Lung (tissue), 11 donors: ENCODE measurements at regions not wholly inside any gene's neighbourhood (a gene's known extent, or its start where the extent isn't known, plus 50 kb on each side); places are given as distances from the start of the nearest gene placed in this dataset.

Experiments used
- ATAC-seq: fragments of 200-7000 bp; cut with Tn5 transposase; one replicate; pipeline ENCODE4 v1.9.1; 2020; ENCODE audit warnings: moderate number of reproducible peaks; ENCODE audit not compliant: insufficient read depth, low FRiP score
- DNase-seq, 3 donors: peaks; one replicate each; pipeline ENCODE4 v3.0.0-alpha.2; 2013 to 2017
- H3K27ac ChIP-seq, 2 donors: one replicate each; pipeline ENCODE4 v1.5.1; 2013; ENCODE audit warnings: mild to moderate bottlenecking in 2 of 2, moderate library complexity in 2 of 2, control low read depth in 1 of 2, inconsistent platforms in 1 of 2, low read depth in 1 of 2, low read length in 1 of 2
- H3K27me3 ChIP-seq, 3 donors: one replicate each; pipeline ENCODE4 v1.5.1; 2013; ENCODE audit warnings: low read length in 2 of 3; ENCODE audit not compliant: control insufficient read depth in 3 of 3, insufficient read depth in 3 of 3
- H3K36me3 ChIP-seq, 4 donors: one replicate each; pipeline ENCODE4 v1.5.1; 2013; ENCODE audit warnings: low read length in 4 of 4, mild to moderate bottlenecking in 1 of 4, moderate library complexity in 1 of 4; ENCODE audit not compliant: control insufficient read depth in 4 of 4, insufficient read depth in 4 of 4
- H3K4me1 ChIP-seq, 5 donors: one replicate each; pipeline ENCODE4 v1.5.1; 2013; ENCODE audit warnings: low read length in 5 of 5, mild to moderate bottlenecking in 2 of 5, moderate library complexity in 1 of 5; ENCODE audit not compliant: control insufficient read depth in 5 of 5, insufficient read depth in 5 of 5
- H3K4me3 ChIP-seq: one replicate; pipeline ENCODE4 v1.5.1; 2013; ENCODE audit warnings: mild to moderate bottlenecking, control low read depth, moderate library complexity
- H3K9ac ChIP-seq, 2 donors: one replicate each; pipeline ENCODE4 v1.5.1; 2013; ENCODE audit warnings: low read length in 2 of 2, control low read depth in 1 of 2; ENCODE audit not compliant: insufficient read depth in 1 of 2
- H3K9me3 ChIP-seq, 4 donors: one replicate each; pipeline ENCODE4 v1.5.1; 2013; ENCODE audit warnings: low read length in 3 of 4, mild to moderate bottlenecking in 1 of 4, moderate library complexity in 1 of 4; ENCODE audit not compliant: control insufficient read depth in 4 of 4, insufficient read depth in 3 of 4
- WGBS, 2 donors: extraction: QIAGEN DNeasy Blood & Tissue Kit; methylation state at CpG; one replicate each; pipeline ENCODE4 v1.1.7; 2013; 5-methylcytosine and 5-hydroxymethylcytosine counted together
- TF ChIP-seq, protein P1 (sequence below): IDR thresholded peaks from 2 replicates; pipeline ENCODE4 v1.5.1; 2012; ENCODE audit warnings: mild to moderate bottlenecking; ENCODE audit errors: control extremely low read depth, extremely low read depth
- donor health status: control.
- donor health status: control.
- donor health status: Bipolar disorder and iron deficiency.
- donor health status: healthy.
- donor health status: DM: yes; HTN: yes; CAD: no.

DNA sequence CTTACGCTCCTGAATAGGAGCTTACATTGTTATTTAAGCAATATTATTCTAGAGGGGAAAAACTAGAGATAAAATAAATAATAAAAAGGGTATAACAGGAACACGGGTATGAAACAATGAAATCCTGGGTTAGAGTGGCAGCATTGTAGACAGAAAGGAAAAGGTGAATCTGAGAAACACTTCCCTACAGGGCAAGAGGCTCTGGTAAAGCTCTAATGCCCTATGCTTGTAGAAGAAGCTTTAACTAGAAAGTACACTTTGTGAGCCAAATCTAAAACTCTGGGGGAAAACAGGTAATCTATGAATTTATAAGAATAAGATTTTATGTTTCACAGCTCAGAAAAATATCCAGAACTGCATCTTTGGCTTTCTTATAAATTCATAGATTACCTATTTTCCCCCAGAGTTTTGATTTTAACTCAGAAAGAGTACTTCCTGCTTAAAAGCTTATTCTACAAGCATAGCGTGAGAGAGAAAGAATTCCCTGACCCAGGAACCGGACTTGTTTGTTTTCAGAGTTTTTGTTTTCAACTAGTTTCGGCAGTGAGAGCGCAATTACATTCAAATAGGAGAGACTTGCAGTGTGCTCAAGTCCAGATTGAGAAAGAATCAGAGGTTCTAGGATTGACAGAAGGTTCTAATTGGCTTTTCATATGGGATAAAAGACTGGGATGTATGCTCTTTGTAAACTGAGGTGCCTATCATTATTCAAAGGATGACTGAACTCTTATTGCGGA is 651.0 kb upstream of the RORB start:
- no peaks in the 10 kb centered on the region for H3K36me3 ChIP-seq
- H3K9ac ChIP-seq, result no peak overlapping the region
- no peak for ATAC-seq
- no peaks in the 10 kb centered on the region for H3K27me3 ChIP-seq
- WGBS, 2 donors, result 72 to 78% methylated on average over 7 of the region's 7 CpGs
- H3K4me1 ChIP-seq, result no peaks in the 10 kb centered on the region
- peak in 1 of 3 donors; percentile 1 for DNase-seq
- TF ChIP-seq, protein P1, sequence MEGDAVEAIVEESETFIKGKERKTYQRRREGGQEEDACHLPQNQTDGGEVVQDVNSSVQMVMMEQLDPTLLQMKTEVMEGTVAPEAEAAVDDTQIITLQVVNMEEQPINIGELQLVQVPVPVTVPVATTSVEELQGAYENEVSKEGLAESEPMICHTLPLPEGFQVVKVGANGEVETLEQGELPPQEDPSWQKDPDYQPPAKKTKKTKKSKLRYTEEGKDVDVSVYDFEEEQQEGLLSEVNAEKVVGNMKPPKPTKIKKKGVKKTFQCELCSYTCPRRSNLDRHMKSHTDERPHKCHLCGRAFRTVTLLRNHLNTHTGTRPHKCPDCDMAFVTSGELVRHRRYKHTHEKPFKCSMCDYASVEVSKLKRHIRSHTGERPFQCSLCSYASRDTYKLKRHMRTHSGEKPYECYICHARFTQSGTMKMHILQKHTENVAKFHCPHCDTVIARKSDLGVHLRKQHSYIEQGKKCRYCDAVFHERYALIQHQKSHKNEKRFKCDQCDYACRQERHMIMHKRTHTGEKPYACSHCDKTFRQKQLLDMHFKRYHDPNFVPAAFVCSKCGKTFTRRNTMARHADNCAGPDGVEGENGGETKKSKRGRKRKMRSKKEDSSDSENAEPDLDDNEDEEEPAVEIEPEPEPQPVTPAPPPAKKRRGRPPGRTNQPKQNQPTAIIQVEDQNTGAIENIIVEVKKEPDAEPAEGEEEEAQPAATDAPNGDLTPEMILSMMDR, result no peak
- H3K4me3 ChIP-seq, result no peak overlapping the region
- no peak overlapping the region for H3K27ac ChIP-seq
- no peaks in the 10 kb centered on the region for H3K9me3 ChIP-seq

DNA sequence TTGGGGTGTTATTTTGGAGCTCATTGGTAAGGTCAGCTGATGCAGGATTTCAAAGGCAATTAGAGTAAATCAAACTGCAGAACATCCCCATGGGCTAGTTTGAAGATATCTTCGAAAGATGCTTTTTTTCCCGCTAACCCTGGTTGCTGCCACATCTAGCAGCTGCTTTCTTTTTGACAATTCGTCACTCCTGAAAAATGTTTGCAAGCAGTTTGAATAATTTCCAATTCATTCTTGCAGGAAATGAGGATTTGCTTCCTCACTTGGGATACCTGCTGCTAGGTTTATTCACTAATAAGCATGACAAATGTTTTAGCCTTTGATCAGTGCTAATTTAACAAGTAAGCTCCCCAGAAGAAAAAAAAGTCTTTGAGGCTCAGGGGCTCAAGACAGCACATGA is 649.6 kb upstream of the RORB start:
- Histone ChIP-seq H3K4me1 (no peaks in the 10 kb centered on the region), H3K4me3 (no peak overlapping the region), H3K9me3 (no peaks in the 10 kb centered on the region), H3K27ac (no peak overlapping the region), H3K27me3 (no peaks in the 10 kb centered on the region), H3K36me3 (no peaks in the 10 kb centered on the region), H3K9ac (no peak overlapping the region)
- 53 to 56% methylated on average over 3 of the region's 3 CpGs for WGBS, 2 donors
- TF ChIP-seq, protein P1, result no peak
- no peak for DNase-seq
- no peak for ATAC-seq

- ATAC-seq (no peak), DNase-seq (no peak)
- 88 to 92% methylated on average over 3 of the region's 3 CpGs for WGBS, 2 donors
- TF ChIP-seq, protein P1, result no peak
- no peak overlapping the region for H3K27ac ChIP-seq
- no peaks in the 10 kb centered on the region for H3K4me1 ChIP-seq
- no peaks in the 10 kb centered on the region for H3K9me3 ChIP-seq
- no peak overlapping the region for H3K4me3 ChIP-seq
- no peaks in the 10 kb centered on the region for H3K27me3 ChIP-seq
- H3K9ac ChIP-seq, result no peak overlapping the region
- H3K36me3 ChIP-seq, result no peaks in the 10 kb centered on the region
Measured at GRCh38 chr9:73853549-73853948, 643.6 kb upstream of the RORB start.

DNA sequence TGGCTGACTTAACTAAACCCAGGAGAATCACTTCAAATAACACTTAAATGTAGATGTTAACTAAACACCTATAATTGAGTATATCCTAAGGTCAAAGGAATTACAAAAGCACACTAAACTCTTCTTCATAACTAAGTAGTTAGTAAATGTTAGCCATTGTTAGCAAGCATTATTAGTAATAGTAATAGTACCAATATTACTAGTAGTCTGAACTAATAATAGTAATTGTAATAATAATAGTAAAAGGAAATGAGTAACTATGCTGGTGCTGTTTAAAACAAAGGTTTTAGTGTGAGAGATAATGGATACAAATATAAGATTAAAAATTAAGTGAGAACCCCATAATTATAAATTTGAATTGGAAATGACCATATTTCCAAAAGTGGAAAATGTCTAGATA is 641.9 kb upstream of the RORB start:
- Histone ChIP-seq H3K27ac (no peak overlapping the region), H3K4me1 (no peaks in the 10 kb centered on the region), H3K36me3 (no peaks in the 10 kb centered on the region), H3K4me3 (no peak overlapping the region), H3K9me3 (no peaks in the 10 kb centered on the region), H3K9ac (no peak overlapping the region), H3K27me3 (no peaks in the 10 kb centered on the region)
- ATAC-seq, result no peak
- no peak for DNase-seq
- TF ChIP-seq, protein P1, result no peak
